EL (cell line): ENCODE measurements at regions not wholly inside any gene's neighbourhood (a gene's known extent, or its start where the extent isn't known, plus 50 kb on each side); places are given as distances from the start of the nearest gene placed in this dataset.

Experiments
- DNase-seq: peaks from one replicate; pipeline ENCODE4 v3.0.0-alpha.2; 2016

- peak; percentile 4 for DNase-seq
Observed at GRCh38 chr1:209454340-209454994, 129.0 kb upstream of the CAMK1G start.

GRCh38 chr1:209455145-209455544 is 128.4 kb upstream of the CAMK1G start:
- DNase-seq, result peak; percentile 50

GRCh38 chr1:209455661-209456358 is 127.7 kb upstream of the CAMK1G start:
- DNase-seq, result no peak

GRCh38 chr1:209456878-209457277 is 126.6 kb upstream of the CAMK1G start:
- peak; percentile 40 for DNase-seq

GRCh38 chr1:209457401-209458125 is 126.0 kb upstream of the CAMK1G start:
- DNase-seq, result no peak

GRCh38 chr1:209458921-209459320 is 124.6 kb upstream of the CAMK1G start:
- DNase-seq, result no peak

GRCh38 chr1:209461168-209461567 is 122.3 kb upstream of the CAMK1G start:
- DNase-seq, result no peak

GRCh38 chr1:209462433-209462832 is 121.1 kb upstream of the CAMK1G start:
- no peak for DNase-seq

- no peak for DNase-seq
Observed at GRCh38 chr1:209463441-209463840, 120.1 kb upstream of the CAMK1G start.

- no peak for DNase-seq
Observed at GRCh38 chr1:209473025-209473424, 110.5 kb upstream of the CAMK1G start.

GRCh38 chr1:209480345-209480744 is 103.2 kb upstream of the CAMK1G start:
- DNase-seq, result no peak

GRCh38 chr1:209483691-209484090 is 99.8 kb upstream of the CAMK1G start:
- peak; percentile 35 for DNase-seq

GRCh38 chr1:209484429-209484828 is 99.1 kb upstream of the CAMK1G start:
- no peak for DNase-seq

GRCh38 chr1:209485167-209485566 is 98.3 kb upstream of the CAMK1G start:
- DNase-seq, result peak; percentile 75

GRCh38 chr1:209485751-209486150 is 97.8 kb upstream of the CAMK1G start:
- no peak for DNase-seq

GRCh38 chr1:209486861-209487593 is 96.5 kb upstream of the CAMK1G start:
- peak; percentile 74 for DNase-seq

- peak; percentile 24 for DNase-seq
Observed at GRCh38 chr1:209490013-209490412, 93.5 kb upstream of the CAMK1G start.

GRCh38 chr1:209491031-209491430 is 92.5 kb upstream of the CAMK1G start:
- no peak for DNase-seq

GRCh38 chr1:209491496-209491895 is 92.0 kb upstream of the CAMK1G start:
- DNase-seq, result no peak

- no peak for DNase-seq
Observed at GRCh38 chr1:209491897-209492296, 91.6 kb upstream of the CAMK1G start.

GRCh38 chr1:209493559-209493958 is 90.0 kb upstream of the CAMK1G start:
- peak; percentile 45 for DNase-seq

- DNase-seq, result no peak
Observed at GRCh38 chr1:209497729-209498128, 85.8 kb upstream of the CAMK1G start.

GRCh38 chr1:209500993-209501392 is 82.5 kb upstream of the CAMK1G start:
- no peak for DNase-seq
